ENCODE measurements at regions not wholly inside any gene's neighbourhood (a gene's known extent, or its start where the extent isn't known, plus 50 kb on each side); places are given as distances from the start of the nearest gene placed in this dataset.

GRCh38 chr3:64792445-64792844 lies 104.6 kb upstream of the ADAMTS9 start:
- no peaks in the 10 kb centered on the region for H3K9me2 ChIP-seq (ENCODE audit: insufficient read depth)
- H3K4me3 ChIP-seq, result no peak overlapping the region
- H4K20me1 ChIP-seq (replicated peaks; ENCODE audit: insufficient read depth), result no peaks in the 10 kb centered on the region
- H3K4me3 Mint-ChIP-seq, result no peak overlapping the region
- no peak overlapping the region for H3K27ac ChIP-seq (ENCODE audit: low read depth)
- no peaks in the 10 kb centered on the region for H3K36me3 ChIP-seq (ENCODE audit: insufficient read depth)
- no peak for TF ChIP-seq CTCF (conservative IDR thresholded peaks at IDR 0.05; ENCODE audit: low read depth in 2 of 2)
- no peak for TF ChIP-seq ZNF331 (CRISPR knock-in tag; IDR thresholded peaks at IDR 0.05; ENCODE audit: low read depth)
- no peak for TF ChIP-seq ZNF462 (CRISPR knock-in tag; IDR thresholded peaks at IDR 0.05)
- no peak for TF ChIP-seq EZH2phosphoT487 (IDR thresholded peaks at IDR 0.05; ENCODE audit: unreplicated experiment)
- TF ChIP-seq ETS1 (IDR thresholded peaks at IDR 0.05), result no peak
- no peak for TF ChIP-seq NANOG (IDR thresholded peaks at IDR 0.05; ENCODE audit: borderline replicate concordance)
- no peak for TF ChIP-seq POLR2AphosphoS5 (IDR thresholded peaks at IDR 0.05; ENCODE audit: low read depth)
- TF ChIP-seq ZNF114 (CRISPR knock-in tag; IDR thresholded peaks at IDR 0.05), result no peak
- no peak for TF ChIP-seq REST (IDR thresholded peaks at IDR 0.05; ENCODE audit: unreplicated experiment)
- no peak for TF ChIP-seq CREB1 (CRISPR knock-in tag; IDR thresholded peaks at IDR 0.05; ENCODE audit: low read depth)
- TF ChIP-seq STAT1 (IDR thresholded peaks at IDR 0.05; ENCODE audit: unreplicated experiment), result no peak
- no peak for TF ChIP-seq EZH2 (IDR thresholded peaks at IDR 0.05; ENCODE audit: low read depth, unreplicated experiment)
- no peak for TF ChIP-seq JUNB (IDR thresholded peaks at IDR 0.05; ENCODE audit: unreplicated experiment)
- no peak overlapping the region for H3K27ac Mint-ChIP-seq
- no peak overlapping the region for H3K4me2 ChIP-seq
- H3K27me3 ChIP-seq (ENCODE audit: insufficient read depth), result no peaks in the 10 kb centered on the region
- no peaks in the 10 kb centered on the region for H3F3A ChIP-seq (replicated peaks; ENCODE audit: low read depth)
- no peaks in the 10 kb centered on the region for H3K27me3 Mint-ChIP-seq (ENCODE audit: insufficient read depth, low read depth, poor library complexity)
- H3K79me2 ChIP-seq (replicated peaks; ENCODE audit: insufficient read depth), result no peaks in the 10 kb centered on the region
- H3K4me1 ChIP-seq (ENCODE audit: insufficient read depth), result peaks cover 10% of the 10 kb centered on the region
- ATAC-seq, result no peak
- no peaks in the 10 kb centered on the region for H3K9me3 Mint-ChIP-seq
- no peaks in the 10 kb centered on the region for H3K36me3 Mint-ChIP-seq (ENCODE audit: low read depth)
- H2AFZ ChIP-seq, result no peak overlapping the region
- H3K4me1 Mint-ChIP-seq, result peaks cover 16% of the 10 kb centered on the region
- no peak for DNase-seq (ENCODE audit: low spot score)
